ENCODE measurements at regions not wholly inside any gene's neighbourhood (a gene's known extent, or its start where the extent isn't known, plus 50 kb on each side); places are given as distances from the start of the nearest gene placed in this dataset.

DNA sequence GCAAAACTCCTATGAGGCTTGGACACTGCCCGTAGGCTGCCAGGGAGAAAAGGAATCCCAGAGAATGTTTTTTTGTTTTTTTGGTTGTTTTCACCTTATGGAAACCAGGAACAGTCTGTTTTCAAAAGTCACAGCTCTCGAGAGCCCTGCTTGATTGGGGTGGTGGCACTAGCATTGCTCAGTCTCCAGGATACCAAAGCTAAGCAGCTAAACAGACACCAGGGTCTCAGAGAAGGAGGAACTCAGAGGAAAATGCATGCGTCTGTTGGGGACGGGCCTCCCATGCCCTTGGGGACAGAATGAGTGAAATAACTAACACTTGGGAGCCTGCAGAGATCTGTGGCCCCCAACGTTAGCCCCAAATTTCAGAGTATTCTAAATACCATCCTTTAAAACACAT lies 178.8 kb downstream of the SOX9 start:
- DNase-seq (ENCODE audit: low spot score), result no peak
- POLR2A ChIA-PET, result interaction anchor here (0.6 kb wide), 2 partner anchors 129 to 708 kb away, joined by 3 to 8 read pairs; no protein-coding TSS in a partner anchor
- Mint-ChIP-seq H3K27ac (no peak overlapping the region), H3K4me1 (0 out of 2 replicates have a peak, but pooled peaks cover 4% of the 10 kb centered on the region), H3K9me3 (0 out of 2 replicates have a peak, but pooled peaks cover 3% of the 10 kb centered on the region), H3K36me3 (no peaks in the 10 kb centered on the region), H3K27me3 (ENCODE audit: low read depth) (no peaks in the 10 kb centered on the region; the same call in 1 of the 2 replicates), H3K4me3 (no peak overlapping the region)
- CTCF ChIA-PET, result interaction anchor here (0.7 kb wide), 1 partner anchor 77 kb away, joined by 3 read pairs; no protein-coding TSS in a partner anchor
- TF ChIP-seq, protein P1, sequence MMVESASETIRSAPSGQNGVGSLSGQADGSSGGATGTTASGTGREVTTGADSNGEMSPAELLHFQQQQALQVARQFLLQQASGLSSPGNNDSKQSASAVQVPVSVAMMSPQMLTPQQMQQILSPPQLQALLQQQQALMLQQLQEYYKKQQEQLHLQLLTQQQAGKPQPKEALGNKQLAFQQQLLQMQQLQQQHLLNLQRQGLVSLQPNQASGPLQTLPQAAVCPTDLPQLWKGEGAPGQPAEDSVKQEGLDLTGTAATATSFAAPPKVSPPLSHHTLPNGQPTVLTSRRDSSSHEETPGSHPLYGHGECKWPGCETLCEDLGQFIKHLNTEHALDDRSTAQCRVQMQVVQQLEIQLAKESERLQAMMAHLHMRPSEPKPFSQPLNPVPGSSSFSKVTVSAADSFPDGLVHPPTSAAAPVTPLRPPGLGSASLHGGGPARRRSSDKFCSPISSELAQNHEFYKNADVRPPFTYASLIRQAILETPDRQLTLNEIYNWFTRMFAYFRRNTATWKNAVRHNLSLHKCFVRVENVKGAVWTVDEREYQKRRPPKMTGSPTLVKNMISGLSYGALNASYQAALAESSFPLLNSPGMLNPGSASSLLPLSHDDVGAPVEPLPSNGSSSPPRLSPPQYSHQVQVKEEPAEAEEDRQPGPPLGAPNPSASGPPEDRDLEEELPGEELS (CRISPR knock-in tag; IDR thresholded peaks at IDR 0.05), result no peak
- TF ChIP-seq, protein P2, sequence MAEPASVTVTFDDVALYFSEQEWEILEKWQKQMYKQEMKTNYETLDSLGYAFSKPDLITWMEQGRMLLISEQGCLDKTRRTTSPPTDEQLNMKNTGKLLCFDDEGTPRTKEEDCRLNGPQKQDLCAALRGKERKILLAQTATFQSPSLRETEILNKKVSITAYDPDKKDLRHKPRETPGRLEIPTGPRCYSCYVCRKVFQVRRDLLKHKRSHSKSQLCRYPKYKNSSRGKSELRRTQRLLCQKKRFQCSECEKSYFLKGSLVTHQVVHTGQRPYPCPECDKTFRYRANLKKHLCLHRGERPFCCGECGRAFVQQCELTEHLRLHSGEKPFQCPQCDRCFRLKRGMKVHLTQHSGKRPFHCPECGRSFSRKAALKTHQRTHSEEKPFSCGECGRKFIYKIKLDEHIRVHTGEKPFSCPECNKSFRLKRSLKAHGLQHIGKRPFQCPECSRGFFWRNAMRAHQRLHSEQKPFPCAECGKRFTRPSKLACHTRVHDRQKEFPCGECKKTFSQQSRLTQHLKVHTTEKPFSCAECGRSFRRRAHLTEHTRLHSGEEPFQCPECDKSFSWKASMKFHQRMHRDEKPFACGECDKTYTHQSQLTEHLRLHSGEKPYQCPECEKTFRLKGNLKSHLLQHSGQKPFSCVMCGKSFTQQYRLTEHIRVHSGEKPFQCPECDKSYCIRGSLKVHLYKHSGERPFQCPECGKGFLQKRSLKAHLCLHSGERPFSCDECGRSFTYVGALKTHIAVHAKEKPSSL (CRISPR knock-in tag; conservative IDR thresholded peaks at IDR 0.05), result no peak
- TF ChIP-seq, protein P3, sequence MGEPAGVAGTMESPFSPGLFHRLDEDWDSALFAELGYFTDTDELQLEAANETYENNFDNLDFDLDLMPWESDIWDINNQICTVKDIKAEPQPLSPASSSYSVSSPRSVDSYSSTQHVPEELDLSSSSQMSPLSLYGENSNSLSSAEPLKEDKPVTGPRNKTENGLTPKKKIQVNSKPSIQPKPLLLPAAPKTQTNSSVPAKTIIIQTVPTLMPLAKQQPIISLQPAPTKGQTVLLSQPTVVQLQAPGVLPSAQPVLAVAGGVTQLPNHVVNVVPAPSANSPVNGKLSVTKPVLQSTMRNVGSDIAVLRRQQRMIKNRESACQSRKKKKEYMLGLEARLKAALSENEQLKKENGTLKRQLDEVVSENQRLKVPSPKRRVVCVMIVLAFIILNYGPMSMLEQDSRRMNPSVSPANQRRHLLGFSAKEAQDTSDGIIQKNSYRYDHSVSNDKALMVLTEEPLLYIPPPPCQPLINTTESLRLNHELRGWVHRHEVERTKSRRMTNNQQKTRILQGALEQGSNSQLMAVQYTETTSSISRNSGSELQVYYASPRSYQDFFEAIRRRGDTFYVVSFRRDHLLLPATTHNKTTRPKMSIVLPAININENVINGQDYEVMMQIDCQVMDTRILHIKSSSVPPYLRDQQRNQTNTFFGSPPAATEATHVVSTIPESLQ (CRISPR knock-in tag; IDR thresholded peaks at IDR 0.05), result no peak
- TF ChIP-seq, protein P4, sequence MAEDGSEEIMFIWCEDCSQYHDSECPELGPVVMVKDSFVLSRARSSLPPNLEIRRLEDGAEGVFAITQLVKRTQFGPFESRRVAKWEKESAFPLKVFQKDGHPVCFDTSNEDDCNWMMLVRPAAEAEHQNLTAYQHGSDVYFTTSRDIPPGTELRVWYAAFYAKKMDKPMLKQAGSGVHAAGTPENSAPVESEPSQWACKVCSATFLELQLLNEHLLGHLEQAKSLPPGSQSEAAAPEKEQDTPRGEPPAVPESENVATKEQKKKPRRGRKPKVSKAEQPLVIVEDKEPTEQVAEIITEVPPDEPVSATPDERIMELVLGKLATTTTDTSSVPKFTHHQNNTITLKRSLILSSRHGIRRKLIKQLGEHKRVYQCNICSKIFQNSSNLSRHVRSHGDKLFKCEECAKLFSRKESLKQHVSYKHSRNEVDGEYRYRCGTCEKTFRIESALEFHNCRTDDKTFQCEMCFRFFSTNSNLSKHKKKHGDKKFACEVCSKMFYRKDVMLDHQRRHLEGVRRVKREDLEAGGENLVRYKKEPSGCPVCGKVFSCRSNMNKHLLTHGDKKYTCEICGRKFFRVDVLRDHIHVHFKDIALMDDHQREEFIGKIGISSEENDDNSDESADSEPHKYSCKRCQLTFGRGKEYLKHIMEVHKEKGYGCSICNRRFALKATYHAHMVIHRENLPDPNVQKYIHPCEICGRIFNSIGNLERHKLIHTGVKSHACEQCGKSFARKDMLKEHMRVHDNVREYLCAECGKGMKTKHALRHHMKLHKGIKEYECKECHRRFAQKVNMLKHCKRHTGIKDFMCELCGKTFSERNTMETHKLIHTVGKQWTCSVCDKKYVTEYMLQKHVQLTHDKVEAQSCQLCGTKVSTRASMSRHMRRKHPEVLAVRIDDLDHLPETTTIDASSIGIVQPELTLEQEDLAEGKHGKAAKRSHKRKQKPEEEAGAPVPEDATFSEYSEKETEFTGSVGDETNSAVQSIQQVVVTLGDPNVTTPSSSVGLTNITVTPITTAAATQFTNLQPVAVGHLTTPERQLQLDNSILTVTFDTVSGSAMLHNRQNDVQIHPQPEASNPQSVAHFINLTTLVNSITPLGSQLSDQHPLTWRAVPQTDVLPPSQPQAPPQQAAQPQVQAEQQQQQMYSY (CRISPR knock-in tag; IDR thresholded peaks at IDR 0.05), result no peak
- TF ChIP-seq CREB1 (CRISPR knock-in tag; IDR thresholded peaks at IDR 0.05), result no peak
- ATAC-seq, result no peak

DNA sequence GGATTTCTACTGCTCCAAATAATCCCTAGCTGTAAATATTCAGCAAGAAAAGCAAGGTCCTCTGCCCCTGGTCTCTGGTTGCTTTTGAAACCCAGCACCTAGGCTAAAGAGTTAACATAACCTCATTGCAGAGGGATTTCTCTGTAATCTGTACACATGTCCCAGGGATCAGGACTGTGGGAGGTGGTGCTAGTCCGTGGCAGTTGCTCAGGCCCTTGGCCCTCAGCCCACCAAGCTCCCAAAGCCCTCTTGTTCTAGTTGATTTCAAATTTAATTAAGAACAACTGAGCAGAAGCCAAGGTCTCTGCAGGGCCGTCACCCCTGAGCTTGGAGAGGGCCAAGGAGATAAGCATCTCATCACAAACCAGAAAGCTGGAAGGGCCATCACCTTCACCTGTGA lies 181.1 kb downstream of the SOX9 start:
- ATAC-seq, result no peak
- CTCF ChIA-PET, result no interaction called here
- H3K27me3 Mint-ChIP-seq (ENCODE audit: low read depth), result no peaks in the 10 kb centered on the region
- POLR2A ChIA-PET, result no interaction called here
- H3K4me3 Mint-ChIP-seq, result no peak overlapping the region
- no peaks in the 10 kb centered on the region for H3K9me3 Mint-ChIP-seq
- H3K27ac Mint-ChIP-seq, result no peak overlapping the region
- no peaks in the 10 kb centered on the region for H3K36me3 Mint-ChIP-seq
- DNase-seq (ENCODE audit: low spot score), result no peak
- 0 out of 2 replicates have a peak, but pooled peaks cover 4% of the 10 kb centered on the region for H3K4me1 Mint-ChIP-seq
- TF ChIP-seq FOXK1 (CRISPR knock-in tag; IDR thresholded peaks at IDR 0.05) (no peak), ZNF317 (CRISPR knock-in tag; IDR thresholded peaks at IDR 0.05; ENCODE audit: borderline replicate concordance, low read depth) (no peak), ZNF396 (CRISPR knock-in tag; IDR thresholded peaks at IDR 0.05; ENCODE audit: borderline replicate concordance) (no peak), SMAD4 (CRISPR knock-in tag; IDR thresholded peaks at IDR 0.05) (no peak), GRHL2 (CRISPR knock-in tag; IDR thresholded peaks at IDR 0.05; ENCODE audit: insufficient replicate concordance, severe bottlenecking) (no peak), PRRX2 (CRISPR knock-in tag; IDR thresholded peaks at IDR 0.05) (no peak), EMX1 (CRISPR knock-in tag; IDR thresholded peaks at IDR 0.05) (no peak)
- TF ChIP-seq, protein P4 (CRISPR knock-in tag; IDR thresholded peaks at IDR 0.05), result no peak
- TF ChIP-seq, protein P5, sequence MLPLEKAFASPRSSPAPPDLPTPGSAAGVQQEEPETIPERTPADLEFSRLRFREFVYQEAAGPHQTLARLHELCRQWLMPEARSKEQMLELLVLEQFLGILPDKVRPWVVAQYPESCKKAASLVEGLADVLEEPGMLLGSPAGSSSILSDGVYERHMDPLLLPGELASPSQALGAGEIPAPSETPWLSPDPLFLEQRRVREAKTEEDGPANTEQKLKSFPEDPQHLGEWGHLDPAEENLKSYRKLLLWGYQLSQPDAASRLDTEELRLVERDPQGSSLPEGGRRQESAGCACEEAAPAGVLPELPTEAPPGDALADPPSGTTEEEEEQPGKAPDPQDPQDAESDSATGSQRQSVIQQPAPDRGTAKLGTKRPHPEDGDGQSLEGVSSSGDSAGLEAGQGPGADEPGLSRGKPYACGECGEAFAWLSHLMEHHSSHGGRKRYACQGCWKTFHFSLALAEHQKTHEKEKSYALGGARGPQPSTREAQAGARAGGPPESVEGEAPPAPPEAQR (CRISPR knock-in tag; IDR thresholded peaks at IDR 0.05), result no peak
- TF ChIP-seq, protein P6, sequence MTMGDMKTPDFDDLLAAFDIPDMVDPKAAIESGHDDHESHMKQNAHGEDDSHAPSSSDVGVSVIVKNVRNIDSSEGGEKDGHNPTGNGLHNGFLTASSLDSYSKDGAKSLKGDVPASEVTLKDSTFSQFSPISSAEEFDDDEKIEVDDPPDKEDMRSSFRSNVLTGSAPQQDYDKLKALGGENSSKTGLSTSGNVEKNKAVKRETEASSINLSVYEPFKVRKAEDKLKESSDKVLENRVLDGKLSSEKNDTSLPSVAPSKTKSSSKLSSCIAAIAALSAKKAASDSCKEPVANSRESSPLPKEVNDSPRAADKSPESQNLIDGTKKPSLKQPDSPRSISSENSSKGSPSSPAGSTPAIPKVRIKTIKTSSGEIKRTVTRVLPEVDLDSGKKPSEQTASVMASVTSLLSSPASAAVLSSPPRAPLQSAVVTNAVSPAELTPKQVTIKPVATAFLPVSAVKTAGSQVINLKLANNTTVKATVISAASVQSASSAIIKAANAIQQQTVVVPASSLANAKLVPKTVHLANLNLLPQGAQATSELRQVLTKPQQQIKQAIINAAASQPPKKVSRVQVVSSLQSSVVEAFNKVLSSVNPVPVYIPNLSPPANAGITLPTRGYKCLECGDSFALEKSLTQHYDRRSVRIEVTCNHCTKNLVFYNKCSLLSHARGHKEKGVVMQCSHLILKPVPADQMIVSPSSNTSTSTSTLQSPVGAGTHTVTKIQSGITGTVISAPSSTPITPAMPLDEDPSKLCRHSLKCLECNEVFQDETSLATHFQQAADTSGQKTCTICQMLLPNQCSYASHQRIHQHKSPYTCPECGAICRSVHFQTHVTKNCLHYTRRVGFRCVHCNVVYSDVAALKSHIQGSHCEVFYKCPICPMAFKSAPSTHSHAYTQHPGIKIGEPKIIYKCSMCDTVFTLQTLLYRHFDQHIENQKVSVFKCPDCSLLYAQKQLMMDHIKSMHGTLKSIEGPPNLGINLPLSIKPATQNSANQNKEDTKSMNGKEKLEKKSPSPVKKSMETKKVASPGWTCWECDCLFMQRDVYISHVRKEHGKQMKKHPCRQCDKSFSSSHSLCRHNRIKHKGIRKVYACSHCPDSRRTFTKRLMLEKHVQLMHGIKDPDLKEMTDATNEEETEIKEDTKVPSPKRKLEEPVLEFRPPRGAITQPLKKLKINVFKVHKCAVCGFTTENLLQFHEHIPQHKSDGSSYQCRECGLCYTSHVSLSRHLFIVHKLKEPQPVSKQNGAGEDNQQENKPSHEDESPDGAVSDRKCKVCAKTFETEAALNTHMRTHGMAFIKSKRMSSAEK (CRISPR knock-in tag; IDR thresholded peaks at IDR 0.05; ENCODE audit: borderline replicate concordance), result no peak

All from WTC11 (cell line).